ENCODE measurements at regions not wholly inside any gene's neighbourhood (a gene's known extent, or its start where the extent isn't known, plus 50 kb on each side); places are given as distances from the start of the nearest gene placed in this dataset.

- H3K27me3 ChIP-seq: no peaks in the 10 kb centered on the region
- TF ChIP-seq, protein P1, sequence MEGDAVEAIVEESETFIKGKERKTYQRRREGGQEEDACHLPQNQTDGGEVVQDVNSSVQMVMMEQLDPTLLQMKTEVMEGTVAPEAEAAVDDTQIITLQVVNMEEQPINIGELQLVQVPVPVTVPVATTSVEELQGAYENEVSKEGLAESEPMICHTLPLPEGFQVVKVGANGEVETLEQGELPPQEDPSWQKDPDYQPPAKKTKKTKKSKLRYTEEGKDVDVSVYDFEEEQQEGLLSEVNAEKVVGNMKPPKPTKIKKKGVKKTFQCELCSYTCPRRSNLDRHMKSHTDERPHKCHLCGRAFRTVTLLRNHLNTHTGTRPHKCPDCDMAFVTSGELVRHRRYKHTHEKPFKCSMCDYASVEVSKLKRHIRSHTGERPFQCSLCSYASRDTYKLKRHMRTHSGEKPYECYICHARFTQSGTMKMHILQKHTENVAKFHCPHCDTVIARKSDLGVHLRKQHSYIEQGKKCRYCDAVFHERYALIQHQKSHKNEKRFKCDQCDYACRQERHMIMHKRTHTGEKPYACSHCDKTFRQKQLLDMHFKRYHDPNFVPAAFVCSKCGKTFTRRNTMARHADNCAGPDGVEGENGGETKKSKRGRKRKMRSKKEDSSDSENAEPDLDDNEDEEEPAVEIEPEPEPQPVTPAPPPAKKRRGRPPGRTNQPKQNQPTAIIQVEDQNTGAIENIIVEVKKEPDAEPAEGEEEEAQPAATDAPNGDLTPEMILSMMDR (IDR thresholded peaks at IDR 0.05): no peak
- no peak for TF ChIP-seq POLR2A (IDR thresholded peaks at IDR 0.05)
- H3K27ac ChIP-seq: no peak overlapping the region
Observed at GRCh38 chr5:60355181-60355580, 344.8 kb downstream of the DEPDC1B start.

GRCh38 chr5:60354311-60354710, 345.7 kb downstream of the DEPDC1B start:
- H3K4me3 ChIP-seq: no peak overlapping the region
- H3K36me3 ChIP-seq (replicated peaks in 1 of 2; ENCODE audit: insufficient read depth in 1 of 2, low read depth in 2 of 2): no peaks in the 10 kb centered on the region
- H3K9me3 ChIP-seq: no peaks in the 10 kb centered on the region
- no peak for DNase-seq
- intact Hi-C loops (cut with DNase I): no loop called here
- H3K27ac ChIP-seq: no peak overlapping the region
- peaks cover 45% of the 10 kb centered on the region for H3K4me1 ChIP-seq
- H3K27me3 ChIP-seq: no peaks in the 10 kb centered on the region
- no peak for TF ChIP-seq POLR2A (IDR thresholded peaks at IDR 0.05)
- TF ChIP-seq, protein P1 (IDR thresholded peaks at IDR 0.05): no peak
- WGBS, 2 donors: 90% methylated on average over 1 of the region's 1 CpG; no CpG with 5 or more reads in 1 of the 2 donors
- ATAC-seq: no peak

More at GRCh38 chr5:60355181-60355580, 344.8 kb downstream of the DEPDC1B start:
- Histone ChIP-seq H3K9me3 (no peaks in the 10 kb centered on the region), H3K4me1 (peaks cover 41% of the 10 kb centered on the region), H3K4me3 (no peak overlapping the region), H3K36me3 (replicated peaks in 1 of 2; ENCODE audit: insufficient read depth in 1 of 2, low read depth in 2 of 2) (no peaks in the 10 kb centered on the region)
- peak in 2 of 4 donors; percentile 7 to 33 for DNase-seq
- intact Hi-C loops (cut with DNase I): no loop called here
- ATAC-seq: no peak

DNA sequence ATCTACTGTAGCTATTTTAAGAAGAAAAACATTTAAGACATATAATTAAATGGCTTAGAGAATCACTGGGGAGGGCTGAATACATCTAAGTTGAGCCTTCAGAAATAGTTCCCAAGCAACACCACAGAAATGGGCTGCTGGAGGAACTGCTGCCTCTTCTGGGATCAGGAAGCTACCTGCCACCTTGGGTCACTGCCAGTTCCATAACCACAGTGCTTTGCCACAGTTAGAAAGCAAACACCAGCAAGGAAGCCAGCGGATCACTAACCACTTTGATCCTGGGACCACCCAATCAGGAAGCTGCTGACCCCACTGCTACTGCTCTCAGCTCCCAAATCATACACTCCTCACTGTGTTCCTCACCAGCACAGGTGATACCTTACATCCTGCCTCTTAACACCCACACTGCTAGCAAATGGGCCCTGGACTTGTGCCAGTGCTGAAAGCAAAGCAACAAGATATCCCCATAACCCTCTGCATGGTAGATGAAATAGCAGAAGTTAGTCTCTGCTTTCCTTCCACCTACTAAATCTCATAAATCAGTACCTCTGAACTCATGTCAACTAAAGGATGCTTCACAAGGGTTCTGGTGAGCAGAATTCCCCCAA, 346.9 kb downstream of the DEPDC1B start:
- Histone ChIP-seq H3K4me3 (no peak overlapping the region), H3K36me3 (replicated peaks in 1 of 2; ENCODE audit: insufficient read depth in 1 of 2, low read depth in 2 of 2) (no peaks in the 10 kb centered on the region), H3K4me1 (peaks cover 45% of the 10 kb centered on the region), H3K9me3 (no peaks in the 10 kb centered on the region), H3K27ac (peak overlapping the region in 2 of 4 donors; percentile 61 to 88), H3K27me3 (no peaks in the 10 kb centered on the region)
- ATAC-seq (peak; percentile 45), DNase-seq (peak; percentile 63 to 77 (median 76))
- intact Hi-C loops (cut with DNase I): no loop called here
- no peak for TF ChIP-seq POLR2A (IDR thresholded peaks at IDR 0.05)
- TF ChIP-seq, protein P1 (IDR thresholded peaks at IDR 0.05): no peak
- WGBS, 2 donors: 25 to 44% methylated on average over 1 of the region's 1 CpG

GRCh38 chr5:60350794-60351193, 349.2 kb downstream of the DEPDC1B start:
- intact Hi-C loops (cut with DNase I): no loop called here

More at GRCh38 chr5:60350794-60351193, 349.2 kb downstream of the DEPDC1B start:
- Histone ChIP-seq H3K36me3 (replicated peaks in 1 of 2; ENCODE audit: insufficient read depth in 1 of 2, low read depth in 2 of 2) (no peaks in the 10 kb centered on the region), H3K4me3 (no peak overlapping the region), H3K4me1 (peaks cover 45% of the 10 kb centered on the region), H3K9me3 (no peaks in the 10 kb centered on the region), H3K27ac (peak overlapping the region; percentile 57 to 88 (median 82)), H3K27me3 (no peaks in the 10 kb centered on the region)
- TF ChIP-seq, protein P1 (IDR thresholded peaks at IDR 0.05): no peak
- TF ChIP-seq POLR2A (IDR thresholded peaks at IDR 0.05): no peak
- DNase-seq (peak; percentile 75 to 92 (median 83)), ATAC-seq (peak; percentile 97)
- 22 to 27% methylated on average over 3 of the region's 3 CpGs for WGBS, 2 donors
